ENCODE measurements at regions not wholly inside any gene's neighbourhood (a gene's known extent, or its start where the extent isn't known, plus 50 kb on each side); places are given as distances from the start of the nearest gene placed in this dataset.

GRCh38 chr5:23721336-23721735 lies 213.9 kb downstream of the PRDM9 start:
- BruUV-seq (replicated peaks), result no TSS peak
- intact Hi-C loops (cut with micrococcal nuclease; ENCODE audit: unreplicated experiment), result no loop called here
- in situ Hi-C loops (cut with HindIII; ENCODE audit: extremely low pct_ligation_motif_present, low pct_unique_long_range_greater_than_20kb), result no loop called here
- no peaks in the 10 kb centered on the region for H3K27me3 ChIP-seq (ENCODE audit: control insufficient read depth in 1 of 2, insufficient read depth in 2 of 2, low read length in 2 of 2)
- ATAC-seq (no peak), DNase-seq (ENCODE audit: low spot score) (no peak), FAIRE-seq (no peak)
- H3K4me2 ChIP-seq (ENCODE audit: low read depth, low read length), result no peak overlapping the region
- no peaks in the 10 kb centered on the region for H4K20me1 ChIP-seq (ENCODE audit: insufficient read depth, low read length)
- no peak overlapping the region for H3K4me3 ChIP-seq (replicated peaks in 1 of 3; ENCODE audit: insufficient read depth in 1 of 3, low read depth in 2 of 3, low read length in 3 of 3)
- H3K27ac ChIP-seq (ENCODE audit: extremely low read length, insufficient read depth, low read length), result no peak overlapping the region
- no peaks in the 10 kb centered on the region for H3K79me2 ChIP-seq (ENCODE audit: insufficient read depth, low read length)
- TF ChIP-seq RFX3 (CRISPR knock-in tag; IDR thresholded peaks at IDR 0.05) (no peak), DR1 (CRISPR knock-in tag; IDR thresholded peaks at IDR 0.05) (no peak), DDIT3 (CRISPR knock-in tag; IDR thresholded peaks at IDR 0.05) (no peak), SOX13 (IDR thresholded peaks at IDR 0.05) (no peak), SOX13 (CRISPR knock-in tag; conservative IDR thresholded peaks at IDR 0.05 in 1 of 2, IDR thresholded peaks at IDR 0.05 in 1 of 2) (no peak), ZSCAN29 (CRISPR knock-in tag; conservative IDR thresholded peaks at IDR 0.05) (no peak), ARID2 (CRISPR knock-in tag; IDR thresholded peaks at IDR 0.05; ENCODE audit: borderline replicate concordance) (no peak), ZNF513 (CRISPR knock-in tag; conservative IDR thresholded peaks at IDR 0.05) (no peak), SIN3B (IDR thresholded peaks at IDR 0.05; ENCODE audit: low read length) (no peak), HHEX (CRISPR knock-in tag; IDR thresholded peaks at IDR 0.05) (no peak), RBAK (CRISPR knock-in tag; IDR thresholded peaks at IDR 0.05) (no peak), ZNF564 (CRISPR knock-in tag; IDR thresholded peaks at IDR 0.05) (no peak), PTBP1 (IDR thresholded peaks at IDR 0.05; ENCODE audit: low read depth, low read length, poor library complexity, severe bottlenecking) (no peak), ZNF788 (CRISPR knock-in tag; IDR thresholded peaks at IDR 0.05; ENCODE audit: borderline replicate concordance) (no peak), RELA (CRISPR knock-in tag; IDR thresholded peaks at IDR 0.05) (no peak), ZBTB21 (CRISPR knock-in tag; IDR thresholded peaks at IDR 0.05) (no peak), XBP1 (CRISPR knock-in tag; IDR thresholded peaks at IDR 0.05) (no peak)
- WGBS (ENCODE audit: low lambda C conversion rate), result 0% methylated on average over 2 of the region's 2 CpGs
- H3K9me3 ChIP-seq (ENCODE audit: low read length), result no peaks in the 10 kb centered on the region
- ChIA-PET CTCF (ENCODE audit: low intra/inter-chr PET ratio, low total read pairs) (no interaction called here), POLR2A (no interaction called here)
- H3K9ac ChIP-seq (ENCODE audit: insufficient read depth, low read depth, low read length), result no peak overlapping the region
- H3K4me1 ChIP-seq (ENCODE audit: insufficient read depth, low read length), result no peaks in the 10 kb centered on the region
- no peak overlapping the region for H2AFZ ChIP-seq (ENCODE audit: low read length)
- H3K36me3 ChIP-seq (replicated peaks in 1 of 2; ENCODE audit: control insufficient read depth in 1 of 2, insufficient read depth in 2 of 2, low read length in 2 of 2), result no peaks in the 10 kb centered on the region

Measured in HepG2 (cell line).